H9 (cell line): ENCODE measurements at regions not wholly inside any gene's neighbourhood (a gene's known extent, or its start where the extent isn't known, plus 50 kb on each side); places are given as distances from the start of the nearest gene placed in this dataset.

Experiments
- DNase-seq: peaks from one replicate; pipeline ENCODE4 v3.0.0-alpha.2; 2017
- H2AFZ ChIP-seq: one replicate; pipeline ENCODE4 v1.6.1; 2013; ENCODE audit warnings: mild to moderate bottlenecking, low read length, control low read depth, moderate library complexity
- H2AK5ac ChIP-seq: 2 replicates; pipeline ENCODE4 v1.6.1; 2013; ENCODE audit warnings: low read length, control low read depth, mixed read lengths; ENCODE audit not compliant: insufficient read length
- H2BK120ac ChIP-seq: one replicate; pipeline ENCODE4 v1.6.1; 2013; ENCODE audit warnings: low read depth, mild to moderate bottlenecking, low read length, control low read depth, inconsistent platforms; ENCODE audit not compliant: poor library complexity, severe bottlenecking
- H2BK12ac ChIP-seq: 2 replicates; pipeline ENCODE4 v1.6.1; 2013; ENCODE audit warnings: low read length, control low read depth, mixed read lengths, low read depth; ENCODE audit not compliant: insufficient read length
- H2BK15ac ChIP-seq: 2 replicates; pipeline ENCODE4 v1.6.1; 2013; ENCODE audit warnings: low read depth, low read length, control low read depth
- H2BK20ac ChIP-seq: one replicate; pipeline ENCODE4 v1.6.1; 2013; ENCODE audit warnings: low read depth, mild to moderate bottlenecking, low read length, control low read depth, inconsistent platforms; ENCODE audit not compliant: poor library complexity, severe bottlenecking
- H2BK5ac ChIP-seq: 2 replicates; pipeline ENCODE4 v1.6.1; 2013; ENCODE audit warnings: low read length, control low read depth, mixed read lengths; ENCODE audit not compliant: insufficient read length
- H3K14ac ChIP-seq: 2 replicates; pipeline ENCODE4 v1.6.1; 2013; ENCODE audit warnings: low read length, control low read depth; ENCODE audit not compliant: insufficient read depth
- H3K18ac ChIP-seq: 2 replicates; pipeline ENCODE4 v1.6.1; 2013; ENCODE audit warnings: low read depth, mild to moderate bottlenecking, mixed read lengths, low read length, control low read depth; ENCODE audit not compliant: insufficient read length
- H3K23ac ChIP-seq: 2 replicates; pipeline ENCODE4 v1.6.1; 2013; ENCODE audit warnings: low read length, control low read depth, mixed read lengths, low read depth; ENCODE audit not compliant: insufficient read length
- H3K23me2 ChIP-seq: 2 replicates; pipeline ENCODE4 v1.6.1; 2013; ENCODE audit warnings: low read depth, mild to moderate bottlenecking, mixed read lengths, low read length, control low read depth; ENCODE audit not compliant: insufficient read length, poor library complexity, severe bottlenecking
- H3K27ac ChIP-seq: 2 replicates; pipeline ENCODE4 v1.5.1; 2013; ENCODE audit warnings: low read length, control low read depth, mixed read lengths, low read depth; ENCODE audit not compliant: insufficient read length
- H3K27me3 ChIP-seq: 2 replicates; pipeline ENCODE4 v1.6.1; 2013; ENCODE audit warnings: low read length, control low read depth, inconsistent platforms; ENCODE audit not compliant: insufficient read depth
- H3K4ac ChIP-seq: 2 replicates; pipeline ENCODE4 v1.6.1; 2013; ENCODE audit warnings: low read depth, mild to moderate bottlenecking, control low read depth, inconsistent platforms, low read length, moderate library complexity
- H3K4me1 ChIP-seq: 2 replicates; pipeline ENCODE4 v1.6.1; 2013; ENCODE audit warnings: low read length, control low read depth, inconsistent platforms; ENCODE audit not compliant: insufficient read depth
- H3K4me2 ChIP-seq: 2 replicates; pipeline ENCODE4 v1.6.1; 2013; ENCODE audit warnings: low read length, control low read depth, mixed read lengths; ENCODE audit not compliant: insufficient read length, insufficient read depth
- H3K56ac ChIP-seq: 2 replicates; pipeline ENCODE4 v1.6.1; 2013; ENCODE audit warnings: low read depth, mild to moderate bottlenecking, mixed read lengths, low read length, control low read depth; ENCODE audit not compliant: insufficient read length
- H3K79me1 ChIP-seq: 2 replicates; pipeline ENCODE4 v1.6.1; 2013; ENCODE audit warnings: low read depth, mild to moderate bottlenecking, moderate library complexity, low read length, control low read depth, inconsistent platforms; ENCODE audit not compliant: insufficient read depth, poor library complexity, severe bottlenecking
- H3K79me2 ChIP-seq: 2 replicates; pipeline ENCODE4 v1.6.1; 2013; ENCODE audit warnings: low read length, control low read depth, inconsistent platforms; ENCODE audit not compliant: insufficient read depth
- H3K9ac ChIP-seq: 2 replicates; pipeline ENCODE4 v1.6.1; 2013; ENCODE audit warnings: low read length, control low read depth, mixed read lengths; ENCODE audit not compliant: insufficient read length; ENCODE audit errors: extremely low read depth
- H3K9me3 ChIP-seq: one replicate; pipeline ENCODE4 v1.6.1; 2013; ENCODE audit warnings: low read depth, low read length, inconsistent platforms; ENCODE audit not compliant: control insufficient read depth
- H3T11ph ChIP-seq: one replicate; pipeline ENCODE4 v1.6.1; 2013; ENCODE audit warnings: mild to moderate bottlenecking, low read length, control low read depth, inconsistent platforms
- H4K20me1 ChIP-seq: one replicate; pipeline ENCODE4 v1.6.1; 2013; ENCODE audit not compliant: control insufficient read depth, insufficient read length, insufficient read depth
- H4K5ac ChIP-seq: 2 replicates; pipeline ENCODE4 v1.6.1; 2013; ENCODE audit warnings: low read depth, mild to moderate bottlenecking, mixed read lengths, low read length, control low read depth; ENCODE audit not compliant: insufficient read length
- H4K8ac ChIP-seq: replicated peaks from 2 replicates; pipeline ENCODE4 v1.6.1; 2013; ENCODE audit warnings: low read length, control low read depth, mixed read lengths, low read depth; ENCODE audit not compliant: insufficient read length
- H4K91ac ChIP-seq: 2 replicates; pipeline ENCODE4 v1.6.1; 2013; ENCODE audit warnings: low read depth, mild to moderate bottlenecking, moderate library complexity, mixed read lengths, low read length, control low read depth; ENCODE audit not compliant: insufficient read length
- H3K27ac Mint-ChIP-seq, 3 experiments: 2 replicates in 2 of 3; 3 replicates in 1 of 3; pipeline ENCODE4 v1.8.0; 2020 to 2021; ENCODE audit warnings: mixed read lengths in 3 of 3, mild to moderate bottlenecking in 1 of 3, moderate library complexity in 1 of 3
- H3K27me3 Mint-ChIP-seq: 2 replicates; pipeline ENCODE4 v1.8.0; 2021; ENCODE audit warnings: low read depth, mild to moderate bottlenecking, moderate library complexity, mixed read lengths
- H3K36me3 Mint-ChIP-seq, 3 experiments: 2 replicates in 2 of 3; 3 replicates in 1 of 3; pipeline ENCODE4 v1.8.0; 2020 to 2021; ENCODE audit warnings: low read depth in 3 of 3, mixed read lengths in 3 of 3; ENCODE audit not compliant: insufficient read depth in 1 of 3
- H3K4me1 Mint-ChIP-seq, 2 experiments: 2 replicates each; pipeline ENCODE4 v1.8.0; 2020; ENCODE audit warnings: mixed read lengths in 2 of 2
- H3K4me3 Mint-ChIP-seq, 2 experiments: 2 replicates in 1 of 2; 3 replicates in 1 of 2; pipeline ENCODE4 v1.8.0; 2020 to 2021; ENCODE audit warnings: mild to moderate bottlenecking in 2 of 2, mixed read lengths in 2 of 2, moderate library complexity in 1 of 2
- H3K9me3 Mint-ChIP-seq, 2 experiments: 2 replicates in 1 of 2; 3 replicates in 1 of 2; pipeline ENCODE4 v1.8.0; 2020; ENCODE audit warnings: mild to moderate bottlenecking in 2 of 2, mixed read lengths in 2 of 2, moderate library complexity in 1 of 2
- TF ChIP-seq, protein P1 (sequence below): fragments of 200-600 bp; sonication (generic); conservative IDR thresholded peaks from 3 replicates; pipeline ENCODE4 v1.8.0; 2021; ENCODE audit warnings: antibody characterized with exemption, mild to moderate bottlenecking

DNA sequence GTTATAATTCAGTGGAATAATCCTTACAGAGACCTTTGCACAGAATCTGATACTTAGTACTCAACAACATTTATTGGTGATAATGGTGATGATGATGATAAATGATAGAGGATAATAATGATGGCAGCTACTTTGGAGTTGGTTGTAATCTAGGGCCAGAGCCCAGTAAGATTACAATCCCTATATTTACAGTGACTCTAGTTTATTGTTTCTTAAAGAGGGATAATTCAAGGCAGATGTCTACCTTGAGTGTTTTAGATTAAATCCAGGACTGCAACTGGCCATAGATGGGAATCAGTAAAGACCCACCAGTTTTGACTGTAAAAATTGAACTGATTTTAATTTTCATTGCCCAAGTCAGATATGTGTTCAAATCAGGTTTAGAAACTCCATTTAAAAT lies 813.9 kb upstream of the CNTNAP5 start:
- H4K91ac ChIP-seq = no peak overlapping the region
- Mint-ChIP-seq H3K27me3 (no peaks in the 10 kb centered on the region), H3K4me1 (no peaks in the 10 kb centered on the region), H3K27ac (no peak overlapping the region), H3K9me3 (no peaks in the 10 kb centered on the region), H3K4me3 (no peak overlapping the region), H3K36me3 (no peaks in the 10 kb centered on the region)
- no peak overlapping the region for H3K9ac ChIP-seq
- no peak overlapping the region for H3T11ph ChIP-seq
- no peak overlapping the region for H2AK5ac ChIP-seq
- no peaks in the 10 kb centered on the region for H3K23me2 ChIP-seq
- H3K79me2 ChIP-seq = no peaks in the 10 kb centered on the region
- no peak overlapping the region for H3K4me2 ChIP-seq
- no peak for DNase-seq
- no peaks in the 10 kb centered on the region for H3K9me3 ChIP-seq
- TF ChIP-seq, protein P1, sequence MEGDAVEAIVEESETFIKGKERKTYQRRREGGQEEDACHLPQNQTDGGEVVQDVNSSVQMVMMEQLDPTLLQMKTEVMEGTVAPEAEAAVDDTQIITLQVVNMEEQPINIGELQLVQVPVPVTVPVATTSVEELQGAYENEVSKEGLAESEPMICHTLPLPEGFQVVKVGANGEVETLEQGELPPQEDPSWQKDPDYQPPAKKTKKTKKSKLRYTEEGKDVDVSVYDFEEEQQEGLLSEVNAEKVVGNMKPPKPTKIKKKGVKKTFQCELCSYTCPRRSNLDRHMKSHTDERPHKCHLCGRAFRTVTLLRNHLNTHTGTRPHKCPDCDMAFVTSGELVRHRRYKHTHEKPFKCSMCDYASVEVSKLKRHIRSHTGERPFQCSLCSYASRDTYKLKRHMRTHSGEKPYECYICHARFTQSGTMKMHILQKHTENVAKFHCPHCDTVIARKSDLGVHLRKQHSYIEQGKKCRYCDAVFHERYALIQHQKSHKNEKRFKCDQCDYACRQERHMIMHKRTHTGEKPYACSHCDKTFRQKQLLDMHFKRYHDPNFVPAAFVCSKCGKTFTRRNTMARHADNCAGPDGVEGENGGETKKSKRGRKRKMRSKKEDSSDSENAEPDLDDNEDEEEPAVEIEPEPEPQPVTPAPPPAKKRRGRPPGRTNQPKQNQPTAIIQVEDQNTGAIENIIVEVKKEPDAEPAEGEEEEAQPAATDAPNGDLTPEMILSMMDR = no peak
- H2BK5ac ChIP-seq = no peak overlapping the region
- H3K4ac ChIP-seq = no peak overlapping the region
- no peak overlapping the region for H2BK15ac ChIP-seq
- H3K27ac ChIP-seq = no peak overlapping the region
- no peak overlapping the region for H3K14ac ChIP-seq
- H4K20me1 ChIP-seq = no peaks in the 10 kb centered on the region
- H4K5ac ChIP-seq = no peak overlapping the region
- no peaks in the 10 kb centered on the region for H3K79me1 ChIP-seq
- no peak overlapping the region for H2BK120ac ChIP-seq
- H3K56ac ChIP-seq = no peak overlapping the region
- H4K8ac ChIP-seq = no peak overlapping the region
- no peaks in the 10 kb centered on the region for H3K4me1 ChIP-seq
- no peak overlapping the region for H2AFZ ChIP-seq
- no peak overlapping the region for H2BK20ac ChIP-seq
- H3K23ac ChIP-seq = no peak overlapping the region
- H2BK12ac ChIP-seq = no peak overlapping the region
- no peak overlapping the region for H3K18ac ChIP-seq
- H3K27me3 ChIP-seq = no peaks in the 10 kb centered on the region
